Activated T-helper 17 cell treated with anti-CD3 and anti-CD28 coated beads, Interleukin-2, amount 50 U/mL, for 72 hours (primary cell): ENCODE measurements at regions not wholly inside any gene's neighbourhood (a gene's known extent, or its start where the extent isn't known, plus 50 kb on each side); places are given as distances from the start of the nearest gene placed in this dataset.

Experiments
- ATAC-seq: fragments of 150-1000 bp; cut with Tn5 transposase; replicated peaks from 2 replicates; pipeline ENCODE4 v1.10.0; 2021; ENCODE audit warnings: mild to moderate bottlenecking, moderate library complexity
- H3K27ac Mint-ChIP-seq: one replicate; pipeline ENCODE4 v1.8.0; 2022; ENCODE audit warnings: mixed read lengths
- H3K27me3 Mint-ChIP-seq: one replicate; pipeline ENCODE4 v1.8.0; 2022; ENCODE audit warnings: mixed read lengths
- H3K36me3 Mint-ChIP-seq: one replicate; pipeline ENCODE4 v1.8.0; 2022; ENCODE audit warnings: low read depth, mild to moderate bottlenecking, mixed read lengths
- H3K4me1 Mint-ChIP-seq: one replicate; pipeline ENCODE4 v1.8.0; 2022; ENCODE audit warnings: mixed read lengths
- H3K4me3 Mint-ChIP-seq: one replicate; pipeline ENCODE4 v1.8.0; 2022; ENCODE audit warnings: mild to moderate bottlenecking, mixed read lengths
- H3K9me3 Mint-ChIP-seq: one replicate; pipeline ENCODE4 v1.8.0; 2022; ENCODE audit warnings: mixed read lengths

GRCh38 chrX:124501586-124501985 lies 155.2 kb downstream of the SH2D1A start:
- no peaks in the 10 kb centered on the region for H3K36me3 Mint-ChIP-seq
- no peak overlapping the region for H3K27ac Mint-ChIP-seq
- H3K4me3 Mint-ChIP-seq = no peak overlapping the region
- ATAC-seq = no peak
- no peaks in the 10 kb centered on the region for H3K4me1 Mint-ChIP-seq
- H3K27me3 Mint-ChIP-seq = no peaks in the 10 kb centered on the region
- H3K9me3 Mint-ChIP-seq = no peaks in the 10 kb centered on the region

GRCh38 chrX:124502166-124502565 lies 155.8 kb downstream of the SH2D1A start:
- ATAC-seq = peak; percentile 35
- no peaks in the 10 kb centered on the region for H3K9me3 Mint-ChIP-seq
- H3K27me3 Mint-ChIP-seq = no peaks in the 10 kb centered on the region
- no peak overlapping the region for H3K4me3 Mint-ChIP-seq
- no peak overlapping the region for H3K27ac Mint-ChIP-seq
- H3K36me3 Mint-ChIP-seq = no peaks in the 10 kb centered on the region
- H3K4me1 Mint-ChIP-seq = no peaks in the 10 kb centered on the region

GRCh38 chrX:124502599-124502998 lies 156.2 kb downstream of the SH2D1A start:
- Mint-ChIP-seq H3K4me1 (no peaks in the 10 kb centered on the region), H3K27me3 (no peaks in the 10 kb centered on the region), H3K36me3 (no peaks in the 10 kb centered on the region), H3K4me3 (no peak overlapping the region), H3K9me3 (no peaks in the 10 kb centered on the region), H3K27ac (no peak overlapping the region)
- no peak for ATAC-seq

- ATAC-seq = no peak
- H3K9me3 Mint-ChIP-seq = no peaks in the 10 kb centered on the region
- no peaks in the 10 kb centered on the region for H3K27me3 Mint-ChIP-seq
- no peak overlapping the region for H3K27ac Mint-ChIP-seq
- H3K4me3 Mint-ChIP-seq = no peak overlapping the region
- no peaks in the 10 kb centered on the region for H3K36me3 Mint-ChIP-seq
- H3K4me1 Mint-ChIP-seq = no peaks in the 10 kb centered on the region
Observed at GRCh38 chrX:124504111-124504983, 158.0 kb downstream of the SH2D1A start.

GRCh38 chrX:124506066-124506465 lies 159.7 kb downstream of the SH2D1A start:
- no peaks in the 10 kb centered on the region for H3K9me3 Mint-ChIP-seq
- H3K4me1 Mint-ChIP-seq = no peaks in the 10 kb centered on the region
- no peak overlapping the region for H3K27ac Mint-ChIP-seq
- H3K4me3 Mint-ChIP-seq = no peak overlapping the region
- no peaks in the 10 kb centered on the region for H3K27me3 Mint-ChIP-seq
- no peak for ATAC-seq
- no peaks in the 10 kb centered on the region for H3K36me3 Mint-ChIP-seq

GRCh38 chrX:124507246-124507645 lies 160.9 kb downstream of the SH2D1A start:
- no peak for ATAC-seq
- no peak overlapping the region for H3K4me3 Mint-ChIP-seq
- H3K36me3 Mint-ChIP-seq = no peaks in the 10 kb centered on the region

GRCh38 chrX:124518885-124519284 lies 172.5 kb downstream of the SH2D1A start:
- Mint-ChIP-seq H3K27ac (no peak overlapping the region), H3K36me3 (no peaks in the 10 kb centered on the region), H3K9me3 (no peaks in the 10 kb centered on the region), H3K4me3 (no peak overlapping the region), H3K4me1 (no peaks in the 10 kb centered on the region), H3K27me3 (no peaks in the 10 kb centered on the region)
- ATAC-seq = no peak

More at GRCh38 chrX:124507246-124507645, 160.9 kb downstream of the SH2D1A start:
- Mint-ChIP-seq H3K4me1 (no peaks in the 10 kb centered on the region), H3K27me3 (no peaks in the 10 kb centered on the region), H3K9me3 (no peaks in the 10 kb centered on the region), H3K27ac (no peak overlapping the region)

GRCh38 chrX:124524852-124525251 lies 178.5 kb downstream of the SH2D1A start:
- no peak overlapping the region for H3K27ac Mint-ChIP-seq
- H3K27me3 Mint-ChIP-seq = no peaks in the 10 kb centered on the region
- H3K4me3 Mint-ChIP-seq = no peak overlapping the region
- no peak for ATAC-seq
- no peaks in the 10 kb centered on the region for H3K4me1 Mint-ChIP-seq
- H3K36me3 Mint-ChIP-seq = no peaks in the 10 kb centered on the region
- H3K9me3 Mint-ChIP-seq = no peaks in the 10 kb centered on the region

- H3K9me3 Mint-ChIP-seq = peaks cover 5% of the 10 kb centered on the region
- no peak overlapping the region for H3K4me3 Mint-ChIP-seq
- H3K27me3 Mint-ChIP-seq = peaks cover 6% of the 10 kb centered on the region
- no peak overlapping the region for H3K27ac Mint-ChIP-seq
- ATAC-seq = no peak
- no peaks in the 10 kb centered on the region for H3K4me1 Mint-ChIP-seq
- H3K36me3 Mint-ChIP-seq = no peaks in the 10 kb centered on the region
Observed at GRCh38 chrX:124529786-124530185, 183.4 kb downstream of the SH2D1A start.

GRCh38 chrX:124530803-124531202 lies 184.4 kb downstream of the SH2D1A start:
- Mint-ChIP-seq H3K27me3 (peaks cover 6% of the 10 kb centered on the region), H3K4me3 (no peak overlapping the region), H3K36me3 (no peaks in the 10 kb centered on the region), H3K9me3 (peaks cover 5% of the 10 kb centered on the region), H3K4me1 (no peaks in the 10 kb centered on the region), H3K27ac (no peak overlapping the region)
- no peak for ATAC-seq

- H3K9me3 Mint-ChIP-seq = peaks cover 5% of the 10 kb centered on the region
- H3K27me3 Mint-ChIP-seq = peaks cover 6% of the 10 kb centered on the region
- H3K27ac Mint-ChIP-seq = no peak overlapping the region
- ATAC-seq = no peak
- H3K36me3 Mint-ChIP-seq = no peaks in the 10 kb centered on the region
- no peaks in the 10 kb centered on the region for H3K4me1 Mint-ChIP-seq
- H3K4me3 Mint-ChIP-seq = no peak overlapping the region
Observed at GRCh38 chrX:124534536-124534935, 188.2 kb downstream of the SH2D1A start.

GRCh38 chrX:124540474-124540873 lies 194.1 kb downstream of the SH2D1A start:
- no peak for ATAC-seq
- Mint-ChIP-seq H3K36me3 (no peaks in the 10 kb centered on the region), H3K9me3 (no peaks in the 10 kb centered on the region), H3K4me3 (no peak overlapping the region), H3K27ac (no peak overlapping the region), H3K27me3 (no peaks in the 10 kb centered on the region), H3K4me1 (no peaks in the 10 kb centered on the region)

- no peak overlapping the region for H3K4me3 Mint-ChIP-seq
- no peak overlapping the region for H3K27ac Mint-ChIP-seq
- no peaks in the 10 kb centered on the region for H3K9me3 Mint-ChIP-seq
- ATAC-seq = no peak
- H3K36me3 Mint-ChIP-seq = no peaks in the 10 kb centered on the region
- no peaks in the 10 kb centered on the region for H3K27me3 Mint-ChIP-seq
- H3K4me1 Mint-ChIP-seq = no peaks in the 10 kb centered on the region
Observed at GRCh38 chrX:124548571-124548970, 202.2 kb downstream of the SH2D1A start.

GRCh38 chrX:124555036-124555595 lies 208.8 kb downstream of the SH2D1A start:
- H3K4me1 Mint-ChIP-seq = no peaks in the 10 kb centered on the region
- H3K36me3 Mint-ChIP-seq = no peaks in the 10 kb centered on the region
- no peaks in the 10 kb centered on the region for H3K27me3 Mint-ChIP-seq
- H3K4me3 Mint-ChIP-seq = no peak overlapping the region
- no peak for ATAC-seq
- H3K27ac Mint-ChIP-seq = no peak overlapping the region
- H3K9me3 Mint-ChIP-seq = no peaks in the 10 kb centered on the region

- no peak overlapping the region for H3K27ac Mint-ChIP-seq
- H3K4me1 Mint-ChIP-seq = no peaks in the 10 kb centered on the region
Observed at GRCh38 chrX:124557976-124558375, 211.6 kb downstream of the SH2D1A start.

More at GRCh38 chrX:124557976-124558375, 211.6 kb downstream of the SH2D1A start:
- ATAC-seq = no peak
- Mint-ChIP-seq H3K9me3 (no peaks in the 10 kb centered on the region), H3K36me3 (no peaks in the 10 kb centered on the region), H3K27me3 (no peaks in the 10 kb centered on the region), H3K4me3 (no peak overlapping the region)
